ENCODE measurements at regions not wholly inside any gene's neighbourhood (a gene's known extent, or its start where the extent isn't known, plus 50 kb on each side); places are given as distances from the start of the nearest gene placed in this dataset.

DNA sequence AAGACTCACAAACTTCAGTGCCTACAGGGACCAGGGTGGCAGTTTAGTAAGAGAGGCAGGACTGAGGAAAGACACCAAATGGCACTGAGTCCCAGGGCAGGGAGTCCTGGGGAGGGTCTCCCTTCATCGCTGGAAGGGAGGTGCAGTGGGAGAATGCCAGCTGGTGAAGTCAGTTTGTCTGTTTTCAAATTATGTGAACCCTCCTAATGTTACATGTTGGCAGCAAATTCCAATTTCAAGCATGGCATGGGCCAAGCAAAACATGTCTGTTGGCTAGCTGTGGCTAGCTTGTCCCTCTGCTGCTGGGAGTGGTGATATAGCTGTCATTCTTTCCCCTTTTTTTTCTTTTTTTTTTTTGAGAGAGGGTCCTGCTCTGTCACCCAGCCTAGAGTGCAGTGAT, 55.9 kb upstream of the HAAO start:
- Mint-ChIP-seq H3K4me1 (peaks cover 69% of the 10 kb centered on the region), H3K36me3 (ENCODE audit: low read depth) (no peaks in the 10 kb centered on the region), H3K9me3 (no peaks in the 10 kb centered on the region), H3K27ac (no peak overlapping the region), H3K4me3 (no peak overlapping the region), H3K27me3 (ENCODE audit: low read depth, poor library complexity) (no peaks in the 10 kb centered on the region)
- no peak for DNase-seq
- TF ChIP-seq CTCF (IDR thresholded peaks at IDR 0.05) = no peak

- H3K36me3 Mint-ChIP-seq (ENCODE audit: low read depth) = no peaks in the 10 kb centered on the region
- H3K27ac Mint-ChIP-seq = peak overlapping the region; percentile 91
- DNase-seq = no peak
- no peaks in the 10 kb centered on the region for H3K9me3 Mint-ChIP-seq
- no peak overlapping the region for H3K4me3 Mint-ChIP-seq
- H3K4me1 Mint-ChIP-seq = peaks cover 70% of the 10 kb centered on the region
- H3K27me3 Mint-ChIP-seq (ENCODE audit: low read depth, poor library complexity) = no peaks in the 10 kb centered on the region
- no peak for TF ChIP-seq CTCF (IDR thresholded peaks at IDR 0.05)
These were observed 55.3 kb upstream of the HAAO start for GRCh38 chr2:42847596-42848151.

DNA sequence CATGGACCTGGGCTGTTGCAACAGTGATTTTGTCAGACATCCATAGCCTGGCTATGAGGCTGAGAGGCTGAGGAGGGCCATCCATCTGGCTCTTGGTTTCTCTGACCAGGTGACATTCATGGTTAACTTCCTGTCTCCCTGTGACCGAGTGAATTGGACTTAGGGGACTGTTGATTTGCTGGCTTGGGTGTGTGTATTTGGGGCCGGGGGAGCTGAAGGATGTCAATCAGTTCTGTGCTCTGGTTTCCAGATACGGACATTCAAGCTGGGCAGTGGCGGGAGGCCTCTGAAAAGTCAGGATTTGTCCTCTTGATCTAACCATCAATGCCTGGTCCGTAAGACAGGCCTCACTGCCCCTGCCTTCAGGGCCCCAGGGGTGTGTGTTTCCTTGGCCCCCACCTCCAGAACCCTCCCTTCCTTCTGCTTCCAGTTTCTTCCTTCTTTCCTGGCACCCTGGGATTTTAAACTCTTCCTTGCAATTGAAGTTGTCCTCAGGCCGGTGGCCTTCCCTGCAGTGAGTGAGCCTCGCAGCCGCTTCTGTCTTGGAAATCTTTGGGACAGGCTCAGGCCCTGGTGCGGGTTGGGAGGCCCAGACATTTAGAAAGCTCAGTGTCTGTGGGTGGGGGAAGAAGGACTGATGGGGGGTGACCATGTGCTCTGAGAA, 54.7 kb upstream of the HAAO start:
- Mint-ChIP-seq H3K27ac (peak overlapping the region; percentile 91), H3K4me3 (no peak overlapping the region), H3K4me1 (peaks cover 76% of the 10 kb centered on the region), H3K27me3 (ENCODE audit: low read depth, poor library complexity) (no peaks in the 10 kb centered on the region), H3K9me3 (no peaks in the 10 kb centered on the region), H3K36me3 (ENCODE audit: low read depth) (no peaks in the 10 kb centered on the region)
- TF ChIP-seq CTCF (IDR thresholded peaks at IDR 0.05) = no peak
- DNase-seq = no peak

DNA sequence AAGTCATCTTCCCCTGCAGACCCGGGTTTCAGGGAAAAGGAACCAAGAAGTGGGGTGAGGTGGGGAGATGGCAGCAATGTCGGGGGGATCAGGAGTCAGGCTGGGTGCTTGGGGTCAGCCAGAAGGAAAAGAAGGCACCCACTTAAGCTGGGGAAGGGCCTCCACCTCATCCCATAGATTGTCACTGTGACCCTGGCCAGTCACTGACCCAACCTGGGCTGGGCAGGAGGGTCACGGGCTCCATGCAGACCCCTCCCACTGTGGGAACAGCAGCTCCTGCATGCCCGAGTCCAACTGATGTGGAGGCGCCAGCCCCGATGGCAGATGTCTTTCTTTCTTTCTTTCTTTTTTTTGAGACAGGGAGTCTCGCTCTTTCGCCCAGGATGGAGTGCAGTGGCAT, 53.6 kb upstream of the HAAO start:
- Mint-ChIP-seq H3K27me3 (ENCODE audit: low read depth, poor library complexity) (no peaks in the 10 kb centered on the region), H3K4me1 (peaks cover 79% of the 10 kb centered on the region), H3K4me3 (no peak overlapping the region), H3K36me3 (ENCODE audit: low read depth) (no peaks in the 10 kb centered on the region), H3K27ac (peak overlapping the region; percentile 93), H3K9me3 (no peaks in the 10 kb centered on the region)
- DNase-seq = no peak
- no peak for TF ChIP-seq CTCF (IDR thresholded peaks at IDR 0.05)

DNA sequence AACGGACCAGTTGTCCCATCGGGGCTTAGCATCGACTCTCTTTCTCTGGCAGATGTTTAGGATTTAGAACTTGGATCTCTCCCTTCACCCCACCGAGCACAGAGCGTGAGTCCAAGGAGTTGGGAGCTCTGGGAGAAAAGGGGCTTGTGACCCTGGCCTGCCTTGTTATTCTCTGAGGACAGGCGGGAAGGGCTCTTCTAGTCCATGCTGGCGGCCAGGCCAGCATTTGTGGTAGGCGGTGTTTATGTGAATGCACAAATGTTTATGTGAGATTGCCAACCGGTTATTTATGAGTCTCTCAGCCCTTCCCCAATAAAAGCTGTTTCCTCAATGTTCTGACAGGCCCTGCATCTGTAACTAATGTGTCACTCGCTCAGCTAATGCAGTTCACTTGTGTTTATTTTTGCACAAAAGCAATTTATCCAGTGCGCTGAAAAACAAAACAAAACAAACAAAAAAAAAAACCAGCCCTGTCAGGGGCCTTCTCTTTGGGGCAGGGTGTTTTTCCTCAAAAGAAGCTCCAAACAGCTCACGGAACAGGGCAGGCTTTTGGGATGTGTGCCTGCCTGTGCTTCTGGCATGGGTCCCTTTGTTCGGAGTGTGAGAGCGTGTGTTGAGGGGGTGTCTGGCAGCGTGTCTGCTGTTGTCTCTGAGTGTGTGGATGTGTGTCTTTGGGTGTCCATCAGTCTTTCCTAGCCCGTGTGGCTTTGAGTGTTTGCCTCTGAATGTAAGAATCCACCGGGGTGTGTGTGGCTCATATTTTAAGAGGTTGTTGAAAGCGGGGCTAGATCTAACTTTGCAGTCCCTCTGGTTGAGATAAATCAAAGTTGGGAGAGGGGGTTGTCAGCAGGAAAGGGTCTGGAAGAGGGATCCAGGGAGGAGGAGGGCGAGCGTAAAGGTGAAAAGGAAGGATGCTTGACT, 52.8 kb upstream of the HAAO start:
- no peaks in the 10 kb centered on the region for H3K9me3 Mint-ChIP-seq
- peaks cover 79% of the 10 kb centered on the region for H3K4me1 Mint-ChIP-seq
- H3K36me3 Mint-ChIP-seq (ENCODE audit: low read depth) = no peaks in the 10 kb centered on the region
- H3K27ac Mint-ChIP-seq = peak overlapping the region; percentile 93
- peak overlapping the region; percentile 24 for H3K4me3 Mint-ChIP-seq
- no peaks in the 10 kb centered on the region for H3K27me3 Mint-ChIP-seq (ENCODE audit: low read depth, poor library complexity)
- TF ChIP-seq CTCF (IDR thresholded peaks at IDR 0.05) = no peak
- DNase-seq = no peak

All from nephron progenitor cell (in vitro differentiated cells).